RPMI8226 (cell line): ENCODE measurements at regions not wholly inside any gene's neighbourhood (a gene's known extent, or its start where the extent isn't known, plus 50 kb on each side); places are given as distances from the start of the nearest gene placed in this dataset.
A peak's percentile ranks its signal among the peaks of the same experiment; 100 is the strongest.
"Not testable (repeated sequence)": the region's sequence is repeated elsewhere in the genome, so short reads cannot be mapped to it uniquely, and the experiment has no call there.

Experiments used
- DNase-seq: peaks from one replicate; pipeline ENCODE4 v3.0.0-alpha.2; 2015

GRCh38 chr2:149899390-149899789, 311.8 kb upstream of the MMADHC start:
- DNase-seq = no peak

- peak; percentile 96 for DNase-seq
These were observed 307.2 kb upstream of the MMADHC start for GRCh38 chr2:149894760-149895159.

GRCh38 chr2:149894226-149894625, 306.7 kb upstream of the MMADHC start:
- DNase-seq = peak; percentile 32

DNA sequence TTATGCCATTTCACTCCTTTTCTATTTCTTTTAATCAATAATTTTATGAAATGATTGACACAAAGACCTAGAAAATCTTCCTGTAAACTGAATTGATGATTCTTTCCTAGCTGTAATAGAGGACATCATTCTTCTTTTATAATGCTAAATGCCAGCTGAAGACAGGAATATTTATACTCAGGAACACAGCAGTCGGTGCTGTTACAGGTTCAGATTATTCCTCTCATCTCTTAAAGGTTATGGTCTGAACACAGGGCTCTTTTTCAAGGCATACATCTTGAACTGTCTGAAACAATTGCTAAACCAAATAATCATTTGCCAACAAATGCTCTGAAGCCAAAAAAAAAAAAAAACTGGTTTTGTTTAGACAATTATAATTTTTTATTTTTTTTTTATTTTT, 305.0 kb upstream of the MMADHC start:
- DNase-seq = no peak

GRCh38 chr2:149885946-149886345, 298.4 kb upstream of the MMADHC start:
- DNase-seq = peak; percentile 58

DNA sequence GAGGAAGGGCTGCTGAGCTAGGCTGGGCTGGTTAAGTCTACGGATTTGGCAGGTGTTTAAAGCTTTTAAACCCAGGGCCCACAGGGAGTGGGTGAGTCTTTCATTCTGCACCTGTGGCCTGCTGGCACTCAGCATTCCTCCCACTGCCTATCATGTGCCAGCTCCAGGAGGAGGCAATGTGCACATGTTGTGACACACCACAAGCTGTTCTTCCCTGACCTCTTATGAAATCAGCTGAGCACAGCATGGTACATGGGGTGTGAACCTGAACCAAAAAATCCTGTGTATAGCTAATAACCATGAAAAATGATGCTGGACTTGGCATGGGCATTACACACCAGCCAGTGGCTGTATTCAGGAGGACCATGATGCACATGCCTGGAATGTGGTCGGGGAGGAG, 297.9 kb upstream of the MMADHC start:
- DNase-seq = peak; percentile 97

DNA sequence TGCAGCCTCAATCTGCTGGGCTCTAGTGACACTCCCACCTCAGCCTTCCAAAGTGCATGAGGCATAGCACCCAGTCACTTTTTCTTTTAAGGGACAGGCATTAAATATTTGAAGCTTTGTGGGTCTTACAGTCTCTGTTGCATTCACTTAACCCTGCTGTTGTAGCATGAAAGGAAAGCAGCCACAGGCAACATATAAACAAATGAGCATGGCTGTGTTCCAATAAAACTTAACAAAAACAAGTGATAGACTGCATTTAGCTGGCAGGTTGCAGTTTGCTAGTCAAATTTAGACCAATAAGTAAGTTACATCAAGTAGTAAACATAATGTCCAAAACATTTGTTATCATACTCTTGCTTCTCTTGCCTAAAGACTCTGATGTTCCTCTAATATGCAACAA, 297.3 kb upstream of the MMADHC start:
- DNase-seq = peak; percentile 52

DNA sequence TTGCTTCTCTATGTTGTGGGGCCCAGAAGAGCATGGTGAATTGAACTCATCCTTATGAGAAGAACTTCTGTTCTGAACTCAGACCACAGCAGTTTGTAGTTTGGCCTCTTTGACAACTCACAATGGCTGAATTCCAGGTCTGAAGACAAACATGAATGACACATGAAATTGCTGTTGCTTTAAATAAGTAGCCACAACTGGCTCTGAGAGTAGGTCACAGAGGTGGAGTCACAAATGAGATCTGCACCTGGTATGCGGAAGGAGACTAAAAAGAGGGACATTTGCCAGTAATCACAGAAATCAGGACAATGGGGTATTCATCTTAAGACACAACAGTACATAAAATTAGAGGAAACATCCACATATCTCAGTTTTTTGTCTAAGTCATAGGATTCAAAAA, 290.3 kb upstream of the MMADHC start:
- peak; percentile 78 for DNase-seq

- no peak for DNase-seq
These were observed 289.5 kb upstream of the MMADHC start for GRCh38 chr2:149877074-149877473.

DNA sequence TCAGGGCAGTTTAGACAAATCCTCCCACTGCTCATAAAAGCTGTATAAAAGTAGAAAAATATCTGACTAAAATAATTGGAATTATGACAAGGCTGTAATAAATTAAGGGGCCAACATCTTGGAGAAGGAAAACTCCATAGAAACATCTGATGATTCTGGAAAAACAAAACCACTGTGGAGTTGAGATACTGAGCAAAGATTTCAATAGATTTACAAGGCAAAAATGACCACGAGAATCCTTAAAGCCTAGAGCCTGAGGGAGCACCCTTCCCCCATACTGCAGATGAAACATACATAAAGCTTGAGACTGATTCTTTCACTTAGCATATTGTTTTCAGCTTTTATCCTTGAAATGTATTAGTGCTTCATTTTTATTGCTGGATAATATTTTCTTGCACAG, 286.4 kb upstream of the MMADHC start:
- no peak for DNase-seq

- DNase-seq = no peak
These were observed 285.1 kb upstream of the MMADHC start for GRCh38 chr2:149872638-149873150.

DNA sequence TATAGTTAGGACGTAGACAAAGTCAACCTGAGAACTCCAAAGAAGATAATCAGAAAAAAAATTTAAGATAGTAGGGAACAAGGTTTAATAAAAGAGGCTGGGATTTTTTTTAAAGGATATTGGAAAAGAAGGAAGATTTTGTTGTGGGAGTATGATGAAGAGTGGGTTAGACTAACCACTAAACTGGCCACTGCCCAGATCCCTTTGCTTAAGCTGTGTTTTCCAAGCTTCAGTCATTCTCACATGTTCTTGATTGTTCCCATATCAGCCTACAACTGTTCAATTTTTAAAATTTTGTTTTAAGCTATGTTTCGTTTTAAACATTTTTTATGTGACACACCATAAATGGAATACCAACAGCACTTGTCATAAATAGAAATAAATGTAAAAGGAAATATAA, 284.5 kb upstream of the MMADHC start:
- no peak for DNase-seq

- no peak for DNase-seq
These were observed 283.7 kb upstream of the MMADHC start for GRCh38 chr2:149871091-149871885.

- no peak for DNase-seq
These were observed 275.7 kb upstream of the MMADHC start for GRCh38 chr2:149863227-149863626.

DNA sequence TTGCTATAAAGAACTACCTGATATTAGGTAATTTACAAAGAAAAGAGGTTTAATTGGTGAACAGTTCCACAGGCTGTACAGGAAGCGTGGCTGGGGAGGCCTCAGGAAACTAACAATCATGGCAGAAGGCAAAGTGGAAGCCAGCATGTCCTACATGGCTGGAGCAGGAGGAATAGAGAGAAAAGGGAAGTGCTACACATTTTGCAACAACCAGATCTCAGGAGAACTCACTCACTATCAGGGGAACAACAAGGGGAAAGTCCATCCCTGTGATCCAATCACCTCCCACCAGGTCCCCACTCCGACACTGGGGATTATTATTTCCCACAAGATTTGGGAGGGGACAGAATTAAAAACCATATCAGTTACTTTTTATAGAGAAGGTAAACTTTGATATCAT, 273.5 kb upstream of the MMADHC start:
- no peak for DNase-seq

DNA sequence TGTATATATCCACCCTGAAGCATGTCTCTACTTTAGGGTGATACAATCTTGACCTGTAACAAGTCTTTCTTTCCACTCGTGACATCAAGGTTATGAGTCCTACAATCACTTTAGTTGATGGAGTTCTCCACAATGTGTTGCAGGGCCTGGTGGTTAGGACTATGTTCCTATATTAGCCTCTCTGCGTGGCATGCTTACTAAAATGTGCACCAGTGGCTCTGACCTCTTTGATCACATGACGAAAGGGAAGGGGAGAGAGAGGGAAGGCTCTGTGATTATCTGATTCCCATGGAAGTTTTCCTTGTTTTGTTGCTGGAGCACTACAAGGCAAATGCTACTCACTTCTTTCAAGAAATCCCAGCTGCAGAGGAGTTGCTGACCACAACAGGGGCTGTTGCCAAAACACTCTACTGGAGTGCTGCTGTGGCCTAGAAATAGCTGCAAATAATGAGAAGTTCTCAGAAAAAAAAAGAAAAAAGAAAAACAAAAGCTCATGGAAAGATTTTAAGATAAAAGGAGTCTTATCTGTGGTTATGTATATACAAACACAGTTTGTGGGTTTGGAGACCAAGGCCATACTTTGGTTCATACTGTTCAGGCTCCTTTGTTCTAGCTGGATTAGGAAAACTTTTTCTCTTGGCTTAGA, 272.8 kb upstream of the MMADHC start:
- DNase-seq = peak; percentile 83

DNA sequence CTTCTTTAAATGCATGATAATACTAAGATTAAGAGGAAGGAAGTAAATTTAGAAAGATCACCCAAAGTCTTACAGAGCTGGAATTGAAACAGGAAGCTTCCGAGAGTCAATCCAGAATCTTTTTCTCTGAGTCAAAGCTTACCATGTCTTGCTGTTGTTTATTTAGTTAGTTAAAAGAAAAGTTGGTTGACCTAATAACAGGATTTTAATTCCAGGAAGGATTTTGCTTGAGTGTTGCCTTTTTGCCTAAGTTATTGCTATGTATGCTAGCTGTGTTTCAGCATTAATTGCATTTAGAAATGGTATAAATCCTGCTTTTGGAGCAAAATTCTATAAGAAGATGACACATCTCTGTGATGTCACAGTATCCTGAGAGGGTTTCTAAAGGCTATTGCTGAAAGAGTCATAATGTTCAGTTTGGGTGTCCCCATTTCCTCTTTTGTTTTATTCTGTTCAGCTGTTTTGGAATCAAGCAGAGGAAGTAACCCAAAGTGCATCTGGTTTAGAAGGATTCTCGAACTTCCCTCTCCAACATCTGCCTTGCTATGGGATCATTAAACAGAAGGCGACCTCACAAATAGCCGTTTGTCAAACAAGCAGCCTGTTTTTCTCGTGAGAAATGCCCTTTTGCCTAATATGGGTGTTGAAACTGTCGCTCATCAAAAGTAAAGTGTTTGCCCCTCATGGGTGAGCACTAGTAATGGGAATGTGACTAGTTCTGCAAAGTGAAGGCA, 271.5 kb upstream of the MMADHC start:
- DNase-seq = peak; percentile 66

GRCh38 chr2:149858216-149858615, 270.6 kb upstream of the MMADHC start:
- no peak for DNase-seq

- peak; percentile 28 for DNase-seq
These were observed 269.8 kb upstream of the MMADHC start for GRCh38 chr2:149857344-149857743.

DNA sequence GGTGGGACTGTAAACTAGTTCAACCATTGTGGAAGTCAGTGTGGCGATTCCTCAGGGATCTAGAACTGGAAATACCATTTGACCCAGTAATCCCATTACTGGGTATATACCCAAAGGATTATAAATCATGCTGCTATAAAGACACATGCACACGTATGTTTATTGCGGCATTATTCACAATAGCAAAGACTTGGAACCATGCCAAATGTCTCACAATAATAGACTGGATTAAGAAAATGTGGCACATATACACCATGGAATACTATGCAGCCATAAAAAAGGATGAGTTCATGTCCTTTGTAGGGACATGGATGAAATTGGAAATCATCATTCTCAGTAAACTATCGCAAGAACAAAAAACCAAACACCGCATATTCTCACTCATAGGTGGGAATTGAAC, 268.3 kb upstream of the MMADHC start:
- not testable (repeated sequence) for DNase-seq

- DNase-seq = no peak
These were observed 262.0 kb upstream of the MMADHC start for GRCh38 chr2:149849591-149849990.

GRCh38 chr2:149849136-149849535, 261.6 kb upstream of the MMADHC start:
- DNase-seq = no peak

DNA sequence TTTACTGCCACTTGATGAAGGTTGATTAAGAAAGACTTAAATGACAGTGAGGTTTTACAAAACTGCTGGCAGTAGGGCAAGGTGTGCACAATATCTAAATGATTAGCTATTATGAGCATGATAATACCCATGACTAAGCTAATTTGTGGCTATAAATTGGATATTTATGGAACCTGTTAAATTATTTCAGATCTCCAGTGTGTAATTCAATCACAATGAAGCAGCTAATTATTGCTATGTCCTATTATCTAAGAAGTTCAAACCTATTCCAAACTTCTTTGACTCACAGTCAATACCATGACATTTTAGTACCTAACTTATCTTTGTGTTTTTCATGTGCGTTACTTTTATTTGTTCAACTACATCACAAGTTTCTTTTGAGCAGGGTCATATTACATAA, 253.8 kb upstream of the MMADHC start:
- DNase-seq = no peak

GRCh38 chr2:149832324-149832723, 244.7 kb upstream of the MMADHC start:
- DNase-seq = peak; percentile 83
